NB4 (cell line): ENCODE measurements at regions not wholly inside any gene's neighbourhood (a gene's known extent, or its start where the extent isn't known, plus 50 kb on each side); places are given as distances from the start of the nearest gene placed in this dataset.

Experiments
- DNase-seq: peaks from one replicate; pipeline ENCODE4 v3.0.0; 2010; ENCODE audit warnings: low read depth
- H3K4me3 ChIP-seq: one replicate; pipeline ENCODE4 v1.5.1; 2011; ENCODE audit warnings: mild to moderate bottlenecking, low read depth, low read length, moderate library complexity
- MYC ChIP-seq: IDR thresholded peaks from 2 replicates; pipeline ENCODE4 v1.6.1; 2011; ENCODE audit warnings: low read depth, low read length
- POLR2A ChIP-seq: IDR thresholded peaks from 2 replicates; pipeline ENCODE4 v1.6.1; 2011; ENCODE audit warnings: mild to moderate bottlenecking; ENCODE audit not compliant: insufficient read length; ENCODE audit errors: extremely low read depth
- TF ChIP-seq, protein P1 (sequence below): IDR thresholded peaks from one replicate; pipeline ENCODE4 v1.5.1; 2012; ENCODE audit warnings: low read depth, low read length
- TF ChIP-seq, protein P2 (sequence below): IDR thresholded peaks from 2 replicates; pipeline ENCODE4 v1.6.1; 2011; ENCODE audit warnings: low read depth, low read length

- TF ChIP-seq, protein P1, sequence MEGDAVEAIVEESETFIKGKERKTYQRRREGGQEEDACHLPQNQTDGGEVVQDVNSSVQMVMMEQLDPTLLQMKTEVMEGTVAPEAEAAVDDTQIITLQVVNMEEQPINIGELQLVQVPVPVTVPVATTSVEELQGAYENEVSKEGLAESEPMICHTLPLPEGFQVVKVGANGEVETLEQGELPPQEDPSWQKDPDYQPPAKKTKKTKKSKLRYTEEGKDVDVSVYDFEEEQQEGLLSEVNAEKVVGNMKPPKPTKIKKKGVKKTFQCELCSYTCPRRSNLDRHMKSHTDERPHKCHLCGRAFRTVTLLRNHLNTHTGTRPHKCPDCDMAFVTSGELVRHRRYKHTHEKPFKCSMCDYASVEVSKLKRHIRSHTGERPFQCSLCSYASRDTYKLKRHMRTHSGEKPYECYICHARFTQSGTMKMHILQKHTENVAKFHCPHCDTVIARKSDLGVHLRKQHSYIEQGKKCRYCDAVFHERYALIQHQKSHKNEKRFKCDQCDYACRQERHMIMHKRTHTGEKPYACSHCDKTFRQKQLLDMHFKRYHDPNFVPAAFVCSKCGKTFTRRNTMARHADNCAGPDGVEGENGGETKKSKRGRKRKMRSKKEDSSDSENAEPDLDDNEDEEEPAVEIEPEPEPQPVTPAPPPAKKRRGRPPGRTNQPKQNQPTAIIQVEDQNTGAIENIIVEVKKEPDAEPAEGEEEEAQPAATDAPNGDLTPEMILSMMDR, result no peak
- no peak for TF ChIP-seq MYC
- TF ChIP-seq POLR2A, result no peak
- TF ChIP-seq, protein P2, sequence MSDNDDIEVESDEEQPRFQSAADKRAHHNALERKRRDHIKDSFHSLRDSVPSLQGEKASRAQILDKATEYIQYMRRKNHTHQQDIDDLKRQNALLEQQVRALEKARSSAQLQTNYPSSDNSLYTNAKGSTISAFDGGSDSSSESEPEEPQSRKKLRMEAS, result no peak
- no peak for DNase-seq
- no peak overlapping the region for H3K4me3 ChIP-seq
Observed at GRCh38 chr15:87626860-87627259, 629.7 kb downstream of the NTRK3 start.

DNA sequence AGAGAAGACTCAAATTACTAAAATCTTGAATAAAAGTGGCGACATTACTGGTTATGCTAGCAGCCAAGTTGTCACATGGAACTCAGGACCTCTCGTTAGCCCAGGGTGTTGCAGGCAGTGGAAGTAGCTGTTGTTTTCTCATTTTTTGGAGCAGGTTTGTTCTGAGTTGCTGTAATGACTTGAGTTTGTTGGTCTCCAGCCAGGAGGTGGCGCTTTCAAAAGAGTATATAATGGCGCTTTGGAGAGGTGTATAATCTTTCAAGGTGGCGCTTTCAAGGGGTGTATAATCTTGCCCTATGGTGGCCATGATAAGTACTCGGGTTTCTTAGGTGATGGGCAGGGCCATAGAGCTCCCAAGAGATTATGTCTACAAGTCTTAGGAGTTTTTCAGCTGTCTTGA, 632.7 kb downstream of the NTRK3 start:
- H3K4me3 ChIP-seq, result no peak overlapping the region
- TF ChIP-seq MYC, result no peak
- TF ChIP-seq, protein P1, result peak; percentile 25
- TF ChIP-seq POLR2A, result no peak
- TF ChIP-seq, protein P2, result no peak
- DNase-seq, result peak; percentile 18

- DNase-seq, result no peak
- no peak overlapping the region for H3K4me3 ChIP-seq
- TF ChIP-seq POLR2A (no peak), MYC (no peak)
- TF ChIP-seq, protein P2, result no peak
- TF ChIP-seq, protein P1, result no peak
Observed at GRCh38 chr15:87620393-87620792, 636.1 kb downstream of the NTRK3 start.

DNA sequence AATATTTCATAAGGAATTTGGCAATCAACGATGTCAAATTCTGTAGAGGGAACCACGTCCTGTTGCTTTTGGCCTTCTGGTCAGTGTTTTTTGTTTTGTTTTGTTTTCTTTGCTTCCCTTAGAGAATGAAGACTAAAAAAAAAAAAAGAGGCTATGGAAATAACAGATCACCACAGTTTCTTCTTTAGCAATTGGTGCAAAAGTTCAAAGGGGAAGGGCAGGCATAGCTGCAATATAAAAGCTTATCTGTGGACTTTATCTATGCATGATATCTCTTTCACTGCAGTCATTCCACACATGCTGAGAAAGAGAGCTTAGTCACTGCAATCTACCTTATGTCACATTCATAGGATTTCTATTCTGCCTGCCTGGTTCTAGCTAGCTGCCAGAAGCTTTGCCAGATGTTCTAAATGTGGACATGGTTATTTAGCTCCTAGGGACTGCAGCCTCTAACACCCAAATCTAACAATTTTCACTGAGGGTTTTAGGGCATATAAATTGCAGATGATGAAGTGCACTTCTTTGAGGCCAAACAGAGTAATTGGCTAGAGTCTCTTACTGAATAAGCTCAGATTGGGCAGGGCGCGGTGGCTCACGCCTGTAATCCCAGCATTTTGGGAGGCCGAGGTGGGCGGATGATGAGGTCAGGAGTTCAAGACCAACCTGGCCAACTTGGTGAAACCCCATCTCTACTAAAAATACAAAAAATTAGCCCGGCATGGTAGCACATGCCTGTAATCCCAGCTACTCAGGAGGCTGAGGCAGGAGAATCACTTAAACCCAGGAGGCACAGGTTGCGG, 637.2 kb downstream of the NTRK3 start:
- DNase-seq, result no peak
- no peak overlapping the region for H3K4me3 ChIP-seq
- TF ChIP-seq, protein P1, result no peak
- TF ChIP-seq, protein P2, result no peak
- TF ChIP-seq POLR2A (no peak), MYC (no peak)

DNA sequence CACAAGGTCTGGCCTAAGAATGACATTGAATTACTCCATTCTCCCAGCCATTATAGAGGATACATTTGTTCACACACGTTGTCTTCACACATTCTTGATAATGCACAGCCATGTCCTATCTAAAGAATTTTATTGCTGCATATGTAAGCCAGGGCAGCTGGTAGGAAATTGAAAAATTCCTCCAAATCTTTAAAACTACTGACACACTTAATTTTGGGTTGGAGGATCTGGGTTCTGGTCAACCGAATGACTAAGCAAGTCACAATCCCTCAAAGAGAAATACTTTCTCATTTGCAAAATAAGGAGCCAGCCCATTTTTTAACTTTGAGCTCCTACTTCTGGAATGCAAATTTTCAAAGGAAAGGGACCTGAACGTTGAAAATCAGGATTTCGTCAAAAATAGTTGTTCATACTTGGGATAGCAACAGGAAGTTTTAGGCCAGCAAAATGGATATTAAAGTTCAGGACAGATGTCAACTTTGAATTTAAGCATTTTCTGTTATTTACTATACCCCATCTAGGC, 638.3 kb downstream of the NTRK3 start:
- TF ChIP-seq POLR2A (no peak), MYC (no peak)
- TF ChIP-seq, protein P2, result no peak
- TF ChIP-seq, protein P1, result no peak
- no peak overlapping the region for H3K4me3 ChIP-seq
- DNase-seq, result no peak
